Lower leg skin (tissue), 3 donors: ENCODE measurements at regions not wholly inside any gene's neighbourhood (a gene's known extent, or its start where the extent isn't known, plus 50 kb on each side); places are given as distances from the start of the nearest gene placed in this dataset.

Source experiments
- CTCF ChIP-seq, 3 donors: fragments of 450-650 bp; IDR thresholded peaks; one replicate each; pipeline ENCODE4 v1.5.1; 2016; ENCODE audit warnings: antibody characterized with exemption in 3 of 3, mild to moderate bottlenecking in 3 of 3, moderate library complexity in 2 of 3
- POLR2A ChIP-seq, 2 donors: fragments of 450-650 bp; IDR thresholded peaks; one replicate each; pipeline ENCODE4 v1.6.1; 2016 to 2017; ENCODE audit warnings: antibody characterized with exemption in 2 of 2, mild to moderate bottlenecking in 1 of 2, moderate library complexity in 1 of 2

- TF ChIP-seq POLR2A (IDR thresholded peaks at IDR 0.05), result no peak
- TF ChIP-seq CTCF (IDR thresholded peaks at IDR 0.05), result no peak
These were observed 107.6 kb downstream of the SOX1 start for GRCh38 chr13:112174476-112175110.
